BE2C (cell line): ENCODE measurements at regions not wholly inside any gene's neighbourhood (a gene's known extent, or its start where the extent isn't known, plus 50 kb on each side); places are given as distances from the start of the nearest gene placed in this dataset.

Experiments used
- DNase-seq: peaks from one replicate; pipeline ENCODE4 v3.0.0-alpha.2; 2020
- H3K27me3 ChIP-seq: fragments of 250-450 bp; sonication (Bioruptor Pico); 2 replicates; pipeline ENCODE4 v1.5.1; 2020; ENCODE audit warnings: mild to moderate bottlenecking
- H3K36me3 ChIP-seq: fragments of 250-450 bp; sonication (Bioruptor Pico); 2 replicates; pipeline ENCODE4 v1.5.1; 2020; ENCODE audit warnings: mild to moderate bottlenecking
- H3K4me1 ChIP-seq: fragments of 250-450 bp; sonication (Bioruptor Pico); 2 replicates; pipeline ENCODE4 v1.5.1; 2020
- H3K4me3 ChIP-seq: 2 replicates; pipeline ENCODE4 v1.5.1; 2011; ENCODE audit warnings: low read depth, low read length
- H3K9me3 ChIP-seq: fragments of 250-450 bp; sonication (Bioruptor Pico); 2 replicates; pipeline ENCODE4 v1.5.1; 2020
- TF ChIP-seq, protein P1 (sequence below): IDR thresholded peaks from 2 replicates; pipeline ENCODE4 v1.5.1; 2012; ENCODE audit warnings: mild to moderate bottlenecking, low read depth, low read length

DNA sequence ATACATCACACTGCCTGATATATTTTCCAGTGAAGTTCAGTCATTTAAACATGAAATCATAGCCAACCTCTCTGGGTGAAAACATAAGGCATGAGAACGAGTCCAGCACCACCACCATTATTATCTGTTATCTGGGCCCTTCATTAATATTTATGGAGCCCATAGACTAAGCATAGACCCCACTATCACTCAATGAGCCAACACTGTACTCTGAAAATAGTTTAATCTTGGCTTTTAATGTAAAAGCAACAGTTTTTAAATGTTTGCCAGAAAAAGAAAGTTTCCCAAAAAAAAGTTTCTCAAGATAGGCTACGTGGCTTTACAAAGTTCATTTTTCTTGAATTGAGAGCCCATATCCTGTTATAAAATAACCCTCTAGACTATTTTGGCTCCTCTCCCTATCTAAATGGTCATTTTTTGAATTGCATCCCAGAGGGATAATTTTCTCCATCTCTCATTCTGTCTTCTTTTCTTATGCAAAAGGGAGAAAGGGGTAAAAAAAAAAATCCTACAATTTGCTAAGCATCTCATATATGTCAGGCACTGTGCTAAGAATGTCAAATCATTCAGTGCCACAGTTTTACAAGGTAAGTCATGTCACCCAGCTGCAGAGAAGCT lies 66.1 kb downstream of the FZD1 start:
- TF ChIP-seq, protein P1, sequence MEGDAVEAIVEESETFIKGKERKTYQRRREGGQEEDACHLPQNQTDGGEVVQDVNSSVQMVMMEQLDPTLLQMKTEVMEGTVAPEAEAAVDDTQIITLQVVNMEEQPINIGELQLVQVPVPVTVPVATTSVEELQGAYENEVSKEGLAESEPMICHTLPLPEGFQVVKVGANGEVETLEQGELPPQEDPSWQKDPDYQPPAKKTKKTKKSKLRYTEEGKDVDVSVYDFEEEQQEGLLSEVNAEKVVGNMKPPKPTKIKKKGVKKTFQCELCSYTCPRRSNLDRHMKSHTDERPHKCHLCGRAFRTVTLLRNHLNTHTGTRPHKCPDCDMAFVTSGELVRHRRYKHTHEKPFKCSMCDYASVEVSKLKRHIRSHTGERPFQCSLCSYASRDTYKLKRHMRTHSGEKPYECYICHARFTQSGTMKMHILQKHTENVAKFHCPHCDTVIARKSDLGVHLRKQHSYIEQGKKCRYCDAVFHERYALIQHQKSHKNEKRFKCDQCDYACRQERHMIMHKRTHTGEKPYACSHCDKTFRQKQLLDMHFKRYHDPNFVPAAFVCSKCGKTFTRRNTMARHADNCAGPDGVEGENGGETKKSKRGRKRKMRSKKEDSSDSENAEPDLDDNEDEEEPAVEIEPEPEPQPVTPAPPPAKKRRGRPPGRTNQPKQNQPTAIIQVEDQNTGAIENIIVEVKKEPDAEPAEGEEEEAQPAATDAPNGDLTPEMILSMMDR, result no peak
- Histone ChIP-seq H3K4me1 (no peaks in the 10 kb centered on the region), H3K4me3 (no peak overlapping the region), H3K9me3 (no peaks in the 10 kb centered on the region), H3K27me3 (no peaks in the 10 kb centered on the region), H3K36me3 (no peaks in the 10 kb centered on the region)
- DNase-seq, result no peak

DNA sequence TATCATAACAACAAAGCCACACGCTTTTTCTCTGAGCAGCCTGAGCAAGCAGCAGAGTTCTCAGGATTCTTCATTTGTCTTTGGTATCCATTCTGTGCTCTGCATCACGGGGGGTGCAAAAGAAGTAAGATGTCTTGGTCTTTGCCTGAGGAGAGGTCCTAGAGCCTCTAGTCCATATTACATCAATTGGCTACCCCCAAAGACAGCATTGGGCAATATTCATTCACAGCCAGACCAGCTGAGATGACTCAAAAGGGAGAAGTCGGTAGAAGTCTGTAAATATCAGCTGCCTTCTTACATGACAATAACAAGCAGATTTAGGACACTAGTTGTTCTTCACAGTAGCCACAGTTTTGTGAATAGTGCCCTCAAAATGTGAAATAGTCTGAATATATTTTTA lies 66.6 kb downstream of the FZD1 start:
- TF ChIP-seq, protein P1, result no peak
- H3K9me3 ChIP-seq, result no peaks in the 10 kb centered on the region
- H3K27me3 ChIP-seq, result no peaks in the 10 kb centered on the region
- H3K4me1 ChIP-seq, result no peaks in the 10 kb centered on the region
- H3K36me3 ChIP-seq, result no peaks in the 10 kb centered on the region
- no peak overlapping the region for H3K4me3 ChIP-seq
- no peak for DNase-seq

DNA sequence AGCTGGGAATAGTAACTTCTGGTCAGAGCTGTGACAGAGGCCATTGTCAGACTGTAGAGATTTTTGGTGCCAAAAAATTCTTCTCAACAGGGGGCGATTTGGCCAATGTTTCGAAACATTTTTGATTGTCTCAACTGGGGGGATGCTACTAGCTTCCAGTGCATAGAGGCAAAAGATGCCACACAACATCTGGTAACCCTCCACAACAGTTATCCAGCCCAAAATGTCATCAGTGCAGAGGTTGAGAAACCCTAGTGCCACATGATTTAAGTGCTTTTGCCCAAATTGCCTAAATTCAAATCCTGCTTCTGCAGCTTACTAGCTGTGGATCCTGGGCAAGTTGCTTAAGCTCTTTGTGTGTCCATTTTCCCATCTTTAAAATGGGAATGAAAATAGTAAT lies 71.9 kb downstream of the FZD1 start:
- TF ChIP-seq, protein P1, result no peak
- Histone ChIP-seq H3K4me1 (no peaks in the 10 kb centered on the region), H3K4me3 (no peak overlapping the region), H3K9me3 (peaks cover 2% of the 10 kb centered on the region; the same call in 1 of the 2 replicates), H3K36me3 (no peaks in the 10 kb centered on the region), H3K27me3 (no peaks in the 10 kb centered on the region)
- DNase-seq, result no peak

DNA sequence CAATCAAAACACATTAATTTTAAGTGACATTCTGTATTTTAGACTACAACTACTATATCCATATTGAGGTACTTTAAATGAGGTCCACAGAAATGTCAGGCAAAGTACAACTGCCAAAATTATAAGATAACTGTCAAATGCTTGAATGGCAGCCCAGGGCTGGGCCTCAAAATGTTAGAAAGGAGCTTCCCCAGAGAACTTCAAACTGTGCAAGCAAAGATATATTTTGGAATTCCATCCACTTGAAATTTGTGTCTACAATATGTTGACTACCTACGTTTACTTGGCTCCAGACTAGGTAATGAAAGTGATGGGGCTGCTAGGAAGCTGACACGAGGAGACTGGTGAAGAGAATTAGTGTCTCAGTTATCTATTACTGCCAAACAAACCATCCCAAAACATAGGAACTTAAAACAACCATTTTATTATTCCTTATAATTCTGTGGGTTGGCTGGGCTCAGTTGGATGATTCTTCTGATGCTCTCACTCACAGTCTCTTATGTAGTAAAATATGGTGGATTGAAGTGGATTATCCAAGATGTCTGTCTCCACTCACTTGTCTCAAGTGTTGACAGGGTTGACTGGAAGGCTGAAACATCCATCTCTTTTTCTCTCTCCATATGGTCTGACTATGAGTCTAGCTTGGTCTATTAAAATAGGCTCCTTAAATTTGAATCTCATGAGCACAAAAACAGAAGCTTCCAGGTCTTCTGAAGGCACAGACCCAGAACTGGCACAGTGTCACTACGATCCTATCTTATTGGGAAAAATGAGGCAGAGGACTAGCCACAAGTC lies 74.2 kb downstream of the FZD1 start:
- DNase-seq, result no peak
- Histone ChIP-seq H3K4me3 (no peak overlapping the region), H3K9me3 (peaks cover 2% of the 10 kb centered on the region; the same call in 1 of the 2 replicates), H3K36me3 (no peaks in the 10 kb centered on the region), H3K4me1 (no peaks in the 10 kb centered on the region), H3K27me3 (no peaks in the 10 kb centered on the region)
- TF ChIP-seq, protein P1, result no peak

DNA sequence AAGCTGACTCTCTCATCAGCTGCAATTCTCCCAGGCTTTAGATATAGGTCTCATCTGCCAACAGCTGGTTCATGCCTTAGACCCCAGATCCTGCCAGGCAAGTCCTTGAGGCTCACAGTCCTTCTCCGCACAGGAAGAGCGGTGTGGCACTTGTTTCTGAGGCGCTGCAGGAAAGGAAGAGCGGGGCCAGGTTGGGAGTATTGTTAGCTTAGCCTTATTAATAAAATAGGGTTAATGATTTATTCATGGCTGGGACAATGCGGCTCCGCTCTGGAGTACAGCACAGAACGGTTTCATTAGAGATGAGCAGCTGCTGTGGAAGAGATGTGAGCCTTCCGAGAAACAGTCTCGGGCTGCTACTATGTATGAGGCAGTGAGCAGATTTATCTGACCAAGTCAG lies 78.1 kb downstream of the FZD1 start:
- no peak for DNase-seq
- Histone ChIP-seq H3K36me3 (no peaks in the 10 kb centered on the region), H3K27me3 (no peaks in the 10 kb centered on the region), H3K9me3 (peaks cover 2% of the 10 kb centered on the region; the same call in 1 of the 2 replicates), H3K4me1 (no peaks in the 10 kb centered on the region), H3K4me3 (no peak overlapping the region)
- TF ChIP-seq, protein P1, result no peak

DNA sequence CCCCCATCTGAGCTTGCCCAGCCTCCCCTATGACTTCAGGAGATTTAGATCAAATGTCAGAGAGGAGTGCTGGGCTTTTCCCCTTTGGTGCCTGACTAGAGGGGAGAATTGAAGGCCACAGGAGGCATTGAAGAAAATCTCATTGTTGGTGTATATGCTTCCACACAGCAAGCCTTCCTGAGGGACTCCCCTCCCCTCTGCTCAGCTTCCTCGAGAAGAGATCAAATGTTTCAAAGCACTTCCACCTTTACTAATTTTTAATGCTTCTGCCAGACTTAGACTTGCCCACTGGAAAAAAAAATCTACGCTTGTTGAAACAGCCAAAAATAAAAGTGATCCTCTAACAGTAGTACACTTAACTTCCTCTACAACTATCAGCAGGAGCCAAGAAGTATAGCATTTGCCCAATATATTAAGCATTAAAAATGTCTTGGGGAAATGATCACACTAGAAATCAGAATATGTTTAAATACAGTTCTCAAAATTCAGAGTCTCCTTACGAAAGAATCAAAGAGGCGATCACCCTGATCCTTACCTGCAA lies 79.3 kb downstream of the FZD1 start:
- DNase-seq, result no peak
- H3K4me1 ChIP-seq, result no peaks in the 10 kb centered on the region
- no peaks in the 10 kb centered on the region for H3K27me3 ChIP-seq
- peaks cover 2% of the 10 kb centered on the region; the same call in 1 of the 2 replicates for H3K9me3 ChIP-seq
- TF ChIP-seq, protein P1, result no peak
- H3K4me3 ChIP-seq, result no peak overlapping the region
- no peaks in the 10 kb centered on the region for H3K36me3 ChIP-seq
